Medulla oblongata (tissue), 1 donor: ENCODE measurements at regions not wholly inside any gene's neighbourhood (a gene's known extent, or its start where the extent isn't known, plus 50 kb on each side); places are given as distances from the start of the nearest gene placed in this dataset.
"Not testable (repeated sequence)": the region's sequence is repeated elsewhere in the genome, so short reads cannot be mapped to it uniquely, and the experiment has no call there.

Experiments
- DNase-seq: peaks from one replicate; pipeline ENCODE4 v3.0.0-alpha.2; 2015; ENCODE audit errors: extremely low spot score

DNA sequence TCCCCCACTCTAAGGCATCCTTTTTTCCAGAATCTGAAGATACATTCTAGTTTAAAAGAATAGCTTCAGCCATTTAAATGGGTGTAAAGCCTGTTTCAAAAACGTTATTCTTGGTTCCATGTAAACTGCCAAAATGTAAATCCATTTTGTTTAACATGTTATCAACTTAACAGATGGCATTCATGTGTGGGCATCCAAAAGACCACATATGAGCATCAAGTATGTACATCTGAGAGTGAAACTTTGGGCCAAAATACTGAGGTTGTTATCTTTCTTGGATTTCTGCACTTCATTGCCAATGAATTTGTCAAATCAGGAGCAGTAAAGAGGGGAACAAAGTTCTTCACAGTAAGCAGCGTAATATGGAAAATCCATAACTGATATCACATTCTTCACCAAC lies 395.4 kb downstream of the ZNF804A start:
- no peak for DNase-seq

DNA sequence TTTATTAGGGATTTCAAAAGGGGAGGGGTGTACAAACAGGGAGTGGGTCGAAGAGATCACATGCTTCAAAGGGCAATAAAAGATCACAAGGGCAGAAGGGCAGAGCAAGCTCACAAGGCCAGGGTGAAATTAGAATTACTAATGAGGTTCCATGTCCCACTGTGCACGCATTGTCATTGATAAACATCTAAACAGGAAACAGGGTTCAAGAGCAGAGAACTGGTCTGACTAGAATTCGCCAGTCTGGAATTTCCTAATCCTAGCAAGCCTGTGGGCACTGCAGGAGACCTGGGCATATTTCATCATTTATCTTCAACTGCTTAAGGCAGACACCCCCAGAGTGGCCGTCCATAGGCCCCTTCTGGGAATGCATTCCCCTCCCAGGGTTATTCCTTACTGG lies 408.2 kb downstream of the ZNF804A start:
- DNase-seq, result no peak

DNA sequence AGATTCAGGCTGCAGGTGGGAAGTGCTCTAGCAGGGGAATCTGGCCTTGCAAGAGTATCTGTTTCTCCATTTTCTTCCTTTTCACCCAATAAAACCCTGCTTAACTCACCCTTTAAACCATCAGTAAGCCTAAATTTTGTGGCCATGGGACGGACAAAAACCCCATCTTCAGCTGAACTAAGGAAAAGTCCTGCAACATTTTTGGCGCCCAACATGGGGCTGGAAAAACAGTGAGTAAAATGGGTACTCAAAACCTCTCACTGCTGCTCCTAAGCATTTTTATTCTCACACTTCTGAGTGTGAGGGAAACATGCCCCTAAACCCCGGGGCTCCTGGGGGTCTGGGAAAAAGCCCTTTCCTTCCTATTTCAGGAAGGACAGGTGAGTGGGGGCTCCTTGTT lies 414.3 kb downstream of the ZNF804A start:
- DNase-seq, result no peak

DNA sequence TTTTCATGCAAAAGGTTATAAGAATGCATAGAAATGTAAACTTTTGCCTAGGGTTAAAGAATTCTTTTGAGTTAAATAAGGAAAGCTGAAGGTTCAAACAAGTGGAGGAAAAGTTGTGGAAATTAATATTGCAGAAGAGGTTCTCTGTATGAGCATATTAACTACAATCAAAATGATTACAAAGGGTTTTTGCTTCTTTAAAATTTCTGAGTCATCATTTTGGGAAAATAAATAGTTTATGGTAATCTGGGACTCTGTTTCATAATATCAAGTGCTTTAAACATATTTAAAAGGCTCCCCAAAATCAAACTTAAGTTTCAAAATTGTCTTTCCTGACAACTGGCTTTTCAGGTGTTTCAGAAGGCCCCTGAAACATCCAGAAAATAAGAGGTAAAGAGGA lies 415.7 kb downstream of the ZNF804A start:
- no peak for DNase-seq

DNA sequence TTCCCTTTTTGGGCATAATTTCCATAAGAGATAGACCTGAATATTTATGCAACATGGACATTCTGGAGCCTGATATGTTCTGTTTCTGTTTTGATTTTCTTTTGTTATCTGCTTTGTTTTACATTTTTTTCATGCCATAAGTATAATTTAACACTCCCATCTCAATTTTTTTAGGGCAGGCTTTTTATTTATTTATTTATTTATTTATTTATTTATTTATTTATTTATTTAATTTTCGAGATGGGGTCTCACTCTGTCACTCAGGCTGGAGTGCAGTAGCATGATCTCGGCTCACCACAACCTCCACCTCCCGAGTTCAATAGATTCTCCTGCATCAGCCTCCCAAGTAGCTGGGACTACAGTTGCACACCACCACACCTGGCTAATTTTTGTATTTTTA lies 427.6 kb downstream of the ZNF804A start:
- not testable (repeated sequence) for DNase-seq

DNA sequence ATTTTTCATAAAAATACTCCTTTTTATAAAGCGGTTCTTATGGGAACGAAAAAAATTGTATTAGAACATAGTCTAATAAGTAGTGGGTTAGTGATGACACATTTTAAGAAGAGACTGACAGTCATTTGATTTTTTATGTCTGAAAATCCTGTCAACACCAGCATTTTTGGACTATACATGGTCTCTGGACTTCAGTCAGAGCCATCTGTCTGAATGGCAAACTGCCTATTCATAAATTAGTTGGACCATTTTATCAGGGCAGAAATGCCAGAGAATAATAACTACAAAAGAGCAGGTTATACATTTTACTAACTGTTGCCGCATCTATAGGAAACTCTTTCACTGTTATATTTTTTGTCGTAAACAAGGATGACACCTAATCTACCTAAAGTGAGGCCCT lies 437.6 kb downstream of the ZNF804A start:
- DNase-seq, result no peak

DNA sequence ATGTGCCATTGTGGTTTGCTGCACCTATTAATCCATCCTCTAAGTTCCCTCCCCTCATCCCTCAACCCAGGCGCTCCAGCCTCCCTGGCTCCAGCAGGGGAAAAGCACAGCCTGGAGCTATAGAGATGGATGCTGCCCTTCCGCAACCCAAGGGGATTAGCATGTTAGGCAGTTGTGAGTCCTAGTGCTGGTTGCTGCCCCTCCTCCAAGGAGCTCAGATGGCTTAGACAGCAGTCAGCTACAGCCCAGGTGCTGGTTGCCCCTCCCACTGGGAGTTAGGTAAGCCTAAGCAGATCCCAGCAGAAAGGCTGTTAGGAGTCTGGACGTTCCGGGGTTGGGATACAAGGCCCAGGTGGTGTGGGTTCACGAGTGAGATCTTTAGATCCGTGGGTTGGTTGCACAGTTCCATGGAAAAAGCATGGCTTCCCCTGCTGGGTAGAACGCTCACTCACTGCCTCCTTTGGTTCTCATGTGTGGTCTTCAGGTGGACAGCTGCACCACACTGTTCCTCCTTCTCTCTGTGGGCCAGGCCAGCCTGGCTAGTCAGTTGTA lies 446.1 kb downstream of the ZNF804A start:
- no peak for DNase-seq

DNA sequence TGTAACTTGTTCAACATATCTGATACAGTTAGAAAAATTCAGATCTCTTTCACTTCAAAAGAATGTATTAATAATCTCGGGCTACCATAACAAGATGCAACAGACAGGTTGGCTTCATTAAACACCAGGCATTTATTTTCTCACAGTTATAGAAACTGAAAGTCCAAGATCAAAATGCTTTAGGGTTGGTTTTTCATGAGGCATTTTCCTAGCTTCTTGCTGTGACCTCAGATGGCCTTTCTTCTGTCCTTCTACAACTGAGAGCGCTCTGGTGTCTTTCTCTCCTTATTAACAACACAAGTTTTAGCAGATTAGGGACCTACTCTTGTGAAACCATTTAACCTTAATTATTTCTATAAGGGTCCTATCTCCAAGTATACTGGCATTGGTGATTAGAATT lies 452.5 kb downstream of the ZNF804A start:
- no peak for DNase-seq

DNA sequence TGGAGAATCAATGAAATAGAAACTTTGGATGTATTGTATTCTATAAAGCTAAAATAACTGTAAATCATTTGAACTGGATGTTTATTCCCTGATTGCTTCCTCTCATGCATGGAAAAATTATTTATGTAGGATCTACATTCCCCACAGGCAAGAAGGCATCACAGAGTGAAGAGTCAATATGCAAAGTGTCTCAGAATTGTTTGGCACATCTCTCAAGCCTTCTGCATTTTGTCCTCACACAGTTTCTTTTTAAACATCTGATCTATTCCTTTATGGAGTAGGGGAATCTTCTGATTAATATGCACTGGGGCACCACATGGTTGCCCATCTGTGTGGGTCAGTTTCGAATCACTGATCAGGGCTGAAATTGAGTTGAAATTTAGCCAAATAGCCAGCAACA lies 465.4 kb downstream of the ZNF804A start:
- no peak for DNase-seq

DNA sequence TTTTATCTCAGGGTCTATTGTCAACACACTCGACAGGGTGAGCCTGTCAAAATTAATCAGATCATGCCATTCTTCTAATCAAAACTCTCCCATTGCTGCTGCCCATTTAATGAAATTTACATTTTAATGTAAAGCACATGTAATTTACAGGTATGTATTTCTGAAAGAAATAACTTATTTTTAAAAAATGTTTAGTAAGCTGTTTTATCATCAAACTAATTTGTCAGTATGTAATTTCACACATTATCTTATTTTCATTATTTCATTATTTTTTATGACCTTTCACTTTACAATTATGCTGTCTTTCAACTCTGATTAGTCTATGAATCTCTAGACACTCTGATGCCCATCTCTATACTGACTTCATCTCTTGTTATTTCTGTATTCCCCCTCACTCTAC lies 467.8 kb downstream of the ZNF804A start:
- no peak for DNase-seq

DNA sequence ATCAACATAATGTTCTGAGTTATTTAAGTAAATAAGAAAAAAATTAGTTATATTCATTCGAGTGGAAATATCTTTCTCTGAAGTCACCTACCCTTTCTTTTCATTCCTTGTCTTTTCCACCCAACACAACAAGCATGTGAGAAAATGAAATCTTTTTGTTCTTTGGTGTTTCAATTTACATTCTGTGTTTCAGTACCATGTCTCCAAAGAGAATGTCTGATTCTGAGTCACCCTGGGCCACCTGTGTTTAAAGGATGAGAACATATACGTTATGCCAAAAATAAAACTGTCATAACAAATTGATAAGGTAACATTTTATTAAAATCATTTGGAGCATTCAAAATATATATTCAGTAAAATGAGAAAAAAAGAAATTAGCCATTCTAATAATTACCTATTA lies 470.8 kb downstream of the ZNF804A start:
- no peak for DNase-seq

DNA sequence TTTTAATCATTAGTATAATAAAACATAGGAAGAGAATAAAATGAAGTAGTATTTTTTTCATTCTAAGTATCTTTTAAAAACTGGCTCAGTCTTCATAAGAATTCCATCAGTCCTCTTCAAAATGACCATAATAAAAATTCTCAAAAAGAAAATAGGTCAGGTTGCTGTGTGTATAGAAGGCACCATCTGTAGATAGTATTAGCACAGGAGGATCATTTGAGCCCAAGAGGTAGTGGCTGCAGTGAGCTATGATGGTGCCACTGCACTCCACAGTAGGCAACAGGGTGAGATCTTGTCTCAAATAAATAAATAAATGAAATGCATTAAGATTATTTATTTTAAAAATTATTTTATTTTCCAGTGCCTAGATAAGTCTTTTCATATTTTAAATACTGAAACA lies 475.8 kb downstream of the ZNF804A start:
- no peak for DNase-seq

DNA sequence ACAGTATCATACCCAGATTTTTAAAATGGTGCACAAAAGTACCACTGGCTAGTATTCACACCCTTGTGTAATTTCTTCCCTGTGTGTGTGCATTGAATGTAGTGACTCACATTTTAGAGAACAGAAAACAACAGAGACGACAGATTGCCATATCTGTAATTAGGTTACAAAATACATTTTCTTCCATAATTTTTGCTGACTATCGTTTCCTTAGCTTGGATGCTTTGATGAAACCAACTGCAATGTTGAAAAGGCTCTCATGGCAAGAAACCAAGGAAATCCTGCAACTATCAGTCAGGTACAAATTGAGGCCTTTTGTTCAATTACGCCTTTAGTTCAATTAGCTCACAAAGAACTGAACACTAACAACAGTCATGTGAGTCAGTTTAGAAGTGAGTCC lies 484.4 kb downstream of the ZNF804A start:
- DNase-seq, result no peak

DNA sequence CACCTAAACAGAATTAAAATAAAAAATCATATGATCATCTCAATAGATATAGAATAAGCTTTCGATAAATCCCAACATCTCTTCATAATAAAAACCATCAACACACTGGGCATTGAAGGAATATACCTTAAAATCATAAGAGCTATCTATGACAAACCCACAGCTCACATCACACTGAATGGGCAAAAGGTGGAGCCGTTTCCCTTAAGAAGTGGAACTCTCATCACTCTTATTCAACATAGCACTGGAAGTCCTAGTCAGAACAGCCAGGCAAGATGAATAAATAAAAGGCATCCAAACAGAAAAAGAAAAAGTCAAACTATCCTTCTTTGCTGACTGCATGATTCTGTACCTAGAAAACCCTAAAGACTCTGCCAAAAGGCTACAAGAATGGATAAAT lies 510.3 kb downstream of the ZNF804A start:
- no peak for DNase-seq

DNA sequence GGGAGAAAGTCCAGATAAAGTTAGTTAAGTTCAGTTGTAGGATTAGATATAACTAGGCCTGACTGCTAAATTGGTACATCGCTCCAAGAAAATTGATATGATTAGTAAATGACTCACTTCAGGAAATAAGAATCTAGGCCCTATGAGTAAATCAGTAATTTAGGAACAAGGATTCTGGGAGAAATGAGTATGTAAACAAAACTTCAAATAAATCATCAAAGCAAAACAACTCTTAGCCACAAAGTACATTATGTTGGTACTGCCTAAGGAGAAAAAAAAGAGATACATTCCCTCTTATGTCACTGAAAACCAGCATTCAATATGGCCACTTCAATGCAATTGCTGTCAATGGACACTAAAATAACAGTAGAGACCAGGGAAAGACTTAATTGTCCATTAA lies 529.1 kb downstream of the ZNF804A start:
- DNase-seq, result no peak

DNA sequence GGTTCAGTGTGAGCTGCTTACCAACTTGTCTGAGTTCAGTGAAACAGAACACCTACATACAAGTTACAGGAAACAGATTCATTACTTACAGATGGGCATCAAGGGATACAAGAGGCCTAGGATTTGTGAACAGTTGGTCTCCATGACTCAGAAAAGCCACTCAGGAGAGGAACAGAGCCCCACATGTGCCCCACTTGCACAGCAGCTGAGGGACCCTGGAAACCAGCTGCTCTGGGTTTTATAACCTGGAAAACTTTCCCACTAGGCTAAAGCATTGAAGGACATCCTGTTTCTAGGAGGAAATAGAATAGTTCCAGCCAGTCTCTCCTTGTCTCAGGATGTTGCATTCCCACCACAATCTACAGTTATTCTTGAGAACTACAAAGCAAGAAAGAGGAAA lies 530.0 kb downstream of the ZNF804A start:
- no peak for DNase-seq

DNA sequence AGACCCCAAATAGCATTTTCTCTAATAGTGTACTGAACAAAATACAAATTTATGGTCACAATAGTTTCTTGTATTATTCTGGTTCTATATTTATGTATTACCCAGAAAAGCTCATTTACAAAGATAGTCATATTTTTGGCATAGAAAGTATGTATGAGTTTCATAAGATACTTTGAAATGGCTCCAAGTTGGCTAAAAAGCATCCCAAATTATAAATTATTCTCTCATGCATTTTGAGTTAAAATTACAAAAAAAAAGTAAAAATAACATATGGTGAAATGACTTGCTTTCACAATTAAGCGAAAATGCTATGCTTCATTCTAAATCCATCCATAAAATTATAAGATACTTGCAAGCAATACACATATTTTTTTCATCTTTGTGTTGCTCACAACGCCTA lies 530.7 kb downstream of the ZNF804A start:
- no peak for DNase-seq

DNA sequence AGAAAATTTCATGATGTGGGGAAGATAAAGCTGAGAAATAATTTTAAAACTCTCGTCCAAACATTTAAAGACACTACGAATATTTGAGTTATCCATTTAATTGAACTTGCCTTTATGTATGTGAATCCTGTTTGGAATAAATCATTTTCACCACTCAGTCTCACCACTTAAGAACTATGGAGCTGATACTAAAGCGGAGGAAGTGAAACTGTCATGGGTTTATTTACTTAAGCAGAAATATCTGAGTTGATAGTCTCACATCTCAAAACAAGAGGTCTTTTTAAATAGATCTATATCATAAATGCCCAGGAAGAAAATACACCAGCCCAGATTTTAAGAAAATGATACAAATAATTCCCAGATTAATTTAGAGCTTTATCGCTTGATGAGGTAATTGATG lies 532.4 kb downstream of the ZNF804A start:
- DNase-seq, result no peak

DNA sequence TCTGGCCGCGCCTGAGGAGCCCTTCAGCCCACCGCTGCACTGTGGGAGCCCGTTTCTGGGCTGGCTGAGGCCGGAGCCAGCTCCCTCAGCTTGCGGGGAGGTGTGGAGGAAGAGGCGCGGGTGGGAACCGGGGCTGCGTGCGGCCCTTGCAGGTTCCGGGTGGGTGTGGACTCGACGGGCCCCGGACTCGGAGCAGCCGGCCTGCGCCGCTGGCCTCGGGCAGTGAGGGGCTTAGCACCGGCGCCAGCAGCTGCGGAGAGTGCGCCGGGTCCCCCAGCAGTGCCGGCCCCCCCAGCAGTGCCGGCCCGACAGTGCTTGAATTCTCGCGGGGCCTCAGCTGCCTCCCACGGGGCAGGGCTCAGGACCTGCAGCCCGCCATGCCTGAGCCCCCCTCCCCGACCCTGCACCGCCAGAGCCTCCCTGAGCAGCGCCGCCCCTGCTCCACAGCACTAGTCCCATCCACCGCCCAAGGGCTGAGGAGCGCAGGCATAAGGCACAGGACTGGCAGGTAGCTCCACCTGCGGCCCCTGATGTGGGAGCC lies 534.2 kb downstream of the ZNF804A start:
- DNase-seq, result no peak

DNA sequence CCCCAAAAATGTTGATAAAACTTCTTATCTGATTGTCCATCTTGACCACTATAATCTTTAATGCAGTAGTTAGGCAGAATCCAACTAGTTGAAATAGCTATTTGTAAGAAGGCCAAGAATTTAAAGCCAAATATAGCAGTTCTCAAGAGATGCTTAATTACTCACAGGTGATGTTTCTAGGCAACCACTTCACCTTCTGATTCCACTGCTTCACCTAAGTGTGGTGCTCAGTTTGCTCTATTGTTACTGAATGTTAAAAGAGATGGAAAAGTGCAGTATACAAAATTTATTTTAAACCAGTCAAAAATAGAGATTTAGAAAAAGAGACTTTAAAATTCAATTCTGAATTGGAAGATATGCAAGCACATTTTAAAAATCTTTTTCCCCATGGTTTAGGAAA lies 539.4 kb downstream of the ZNF804A start:
- DNase-seq, result no peak

DNA sequence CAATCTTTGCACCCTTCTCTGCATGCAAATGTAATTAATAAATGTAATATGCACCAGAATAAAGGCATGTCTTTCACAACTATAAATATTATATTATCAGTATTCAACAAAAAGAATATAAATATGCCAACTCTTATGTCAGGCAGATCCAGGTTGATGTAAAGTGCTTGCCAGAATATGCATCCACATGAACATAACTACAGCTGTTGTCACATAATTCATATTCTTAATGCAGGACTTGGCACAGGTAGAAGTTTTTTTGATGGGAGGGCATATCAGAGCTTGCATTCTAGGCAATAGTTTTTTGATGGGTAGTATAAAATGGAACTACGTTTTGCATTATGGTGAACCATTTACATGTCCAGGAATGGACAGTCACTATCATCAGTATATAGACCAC lies 544.3 kb downstream of the ZNF804A start:
- no peak for DNase-seq

DNA sequence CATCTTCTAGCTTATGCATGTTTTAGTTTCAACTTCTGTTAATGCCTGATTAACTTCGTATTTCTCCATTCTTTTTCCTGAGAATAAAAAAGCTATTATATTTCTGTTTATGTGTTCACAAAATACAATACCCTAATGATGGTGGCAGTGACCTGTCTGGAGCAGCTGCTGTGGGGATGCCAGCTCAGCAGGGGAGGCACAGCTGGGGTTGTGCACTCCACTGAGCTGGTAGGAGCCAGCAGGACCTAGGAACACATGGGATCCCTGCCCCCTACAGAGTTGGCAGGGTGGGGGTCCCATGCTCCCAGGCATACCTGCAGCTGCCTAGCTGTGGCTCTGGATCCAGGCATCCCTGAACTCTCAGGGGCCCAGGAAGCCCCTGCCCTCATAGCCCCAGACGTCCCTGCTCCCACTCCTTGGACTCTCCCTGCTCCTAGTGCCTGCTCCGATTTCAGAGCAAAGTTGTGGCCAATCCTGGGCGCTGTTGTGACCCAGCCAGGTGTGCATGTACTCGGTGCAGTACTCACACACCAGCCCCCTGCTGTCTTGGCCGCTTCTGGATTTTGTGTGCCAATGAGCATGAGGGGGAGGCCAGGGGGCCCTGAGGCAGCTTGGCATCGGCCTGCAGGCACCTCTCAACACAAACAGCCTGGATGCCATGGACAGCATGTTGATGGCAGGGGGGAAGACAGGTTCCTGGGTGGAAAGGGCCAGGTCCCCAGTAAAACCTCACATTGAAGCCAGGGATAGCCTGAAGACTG lies 546.0 kb downstream of the ZNF804A start:
- DNase-seq, result no peak

DNA sequence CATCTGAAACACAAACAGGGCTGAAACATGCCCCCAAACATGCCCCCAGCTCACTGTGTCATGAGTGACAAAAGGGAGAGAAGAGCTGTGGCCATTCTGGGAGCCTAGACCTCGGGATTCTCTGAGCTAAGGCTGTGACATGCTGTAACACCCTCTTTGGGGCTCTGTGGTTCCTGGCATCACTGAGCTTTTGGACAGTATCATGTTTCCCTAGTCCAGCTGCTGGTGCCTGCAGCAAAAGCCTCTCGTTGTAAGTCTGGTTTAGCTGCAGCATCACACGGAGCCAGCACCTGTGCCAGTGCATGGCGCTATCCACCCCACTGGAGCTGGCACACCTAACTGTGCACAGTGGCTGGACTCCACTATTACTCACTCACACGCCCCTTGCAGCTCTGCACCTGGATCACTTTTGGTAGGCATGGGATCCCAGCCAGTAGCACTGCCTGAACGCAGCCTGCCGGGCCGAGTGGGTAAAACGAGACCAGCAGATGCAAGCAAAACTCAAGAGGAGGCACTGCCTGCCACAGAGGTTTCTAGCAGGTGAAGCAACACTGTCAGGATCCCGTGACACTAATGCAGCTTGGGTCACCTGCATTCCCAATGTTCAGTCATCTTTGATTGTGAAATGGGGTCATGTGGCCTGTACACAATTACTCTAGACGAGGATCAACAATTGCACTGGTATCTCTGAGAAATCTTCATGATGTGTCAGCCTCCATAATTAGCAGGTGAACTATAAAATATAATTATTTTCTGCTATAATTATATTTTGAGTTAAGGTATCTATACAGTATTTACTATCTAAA lies 547.2 kb downstream of the ZNF804A start:
- no peak for DNase-seq
